ENCODE measurements at regions not wholly inside any gene's neighbourhood (a gene's known extent, or its start where the extent isn't known, plus 50 kb on each side); places are given as distances from the start of the nearest gene placed in this dataset.

DNA sequence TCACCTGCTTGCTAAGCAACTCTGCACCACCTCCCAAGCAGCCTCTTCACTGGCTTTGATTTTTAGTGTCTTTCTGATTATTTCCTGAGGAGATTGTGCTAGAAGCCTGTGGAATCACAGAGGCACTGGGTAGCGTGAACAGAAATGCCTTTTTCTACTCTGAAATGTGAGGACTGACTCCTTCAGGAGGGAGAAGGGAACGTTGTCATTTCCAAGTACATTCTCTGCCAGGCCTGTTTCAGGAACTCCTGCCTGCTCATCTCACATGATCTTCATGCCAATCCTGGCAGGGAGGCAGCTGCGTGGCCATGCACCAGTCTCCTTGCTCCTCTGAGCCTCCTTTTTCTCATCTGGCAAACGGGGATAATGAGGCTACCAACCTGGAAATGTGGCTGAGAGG, 49.8 kb upstream of the PRDM11 start (continued):
- TF ChIP-seq AKNA (CRISPR knock-in tag; IDR thresholded peaks at IDR 0.05; ENCODE audit: borderline replicate concordance) (no peak), ZNF562 (CRISPR knock-in tag; IDR thresholded peaks at IDR 0.05; ENCODE audit: borderline replicate concordance) (no peak), ZNF414 (CRISPR knock-in tag; IDR thresholded peaks at IDR 0.05) (no peak), ZNF468 (CRISPR knock-in tag; IDR thresholded peaks at IDR 0.05) (no peak), ZSCAN22 (CRISPR knock-in tag; IDR thresholded peaks at IDR 0.05) (no peak), GATAD1 (CRISPR knock-in tag; IDR thresholded peaks at IDR 0.05) (no peak), FOXK2 (IDR thresholded peaks at IDR 0.05) (no peak), ZNF33B (CRISPR knock-in tag; IDR thresholded peaks at IDR 0.05) (no peak)
